Stimulated activated CD4-positive, alpha-beta T cell treated with anti-CD3 and anti-CD28 coated beads, Interleukin-2, amount 100 ng/mL, for 4 hours (primary cell): ENCODE measurements at regions not wholly inside any gene's neighbourhood (a gene's known extent, or its start where the extent isn't known, plus 50 kb on each side); places are given as distances from the start of the nearest gene placed in this dataset.

Source experiments
- DNase-seq: peaks from one replicate; pipeline ENCODE4 v3.0.0-alpha.2; 2020; ENCODE audit warnings: low read depth

GRCh38 chr13:22505489-22505888 lies 675.3 kb upstream of the SGCG start:
- DNase-seq: no peak

GRCh38 chr13:22506096-22506691 lies 674.6 kb upstream of the SGCG start:
- no peak for DNase-seq

- no peak for DNase-seq
These were observed 663.2 kb upstream of the SGCG start for GRCh38 chr13:22517544-22517943.

GRCh38 chr13:22536851-22537250 lies 643.9 kb upstream of the SGCG start:
- DNase-seq: no peak

- DNase-seq: no peak
These were observed 642.4 kb upstream of the SGCG start for GRCh38 chr13:22538400-22538799.

GRCh38 chr13:22549126-22549525 lies 631.7 kb upstream of the SGCG start:
- DNase-seq: no peak

- DNase-seq: no peak
These were observed 619.2 kb upstream of the SGCG start for GRCh38 chr13:22561581-22561980.

GRCh38 chr13:22562116-22562515 lies 618.7 kb upstream of the SGCG start:
- DNase-seq: no peak

- no peak for DNase-seq
These were observed 617.5 kb upstream of the SGCG start for GRCh38 chr13:22563272-22563671.

- no peak for DNase-seq
These were observed 611.0 kb upstream of the SGCG start for GRCh38 chr13:22569811-22570210.

- DNase-seq: no peak
These were observed 590.9 kb upstream of the SGCG start for GRCh38 chr13:22589880-22590279.

GRCh38 chr13:22592515-22592914 lies 588.3 kb upstream of the SGCG start:
- DNase-seq: no peak

- DNase-seq: no peak
These were observed 586.7 kb upstream of the SGCG start for GRCh38 chr13:22594041-22594440.

GRCh38 chr13:22596171-22596863 lies 584.5 kb upstream of the SGCG start:
- no peak for DNase-seq

- DNase-seq: no peak
These were observed 581.6 kb upstream of the SGCG start for GRCh38 chr13:22599156-22599555.

GRCh38 chr13:22618002-22618401 lies 562.8 kb upstream of the SGCG start:
- DNase-seq: no peak

- no peak for DNase-seq
These were observed 555.1 kb upstream of the SGCG start for GRCh38 chr13:22625691-22626090.

GRCh38 chr13:22629374-22629773 lies 551.4 kb upstream of the SGCG start:
- DNase-seq: no peak

GRCh38 chr13:22642088-22642487 lies 538.7 kb upstream of the SGCG start:
- no peak for DNase-seq

- no peak for DNase-seq
These were observed 535.8 kb upstream of the SGCG start for GRCh38 chr13:22644941-22645340.

GRCh38 chr13:22647156-22647850 lies 533.5 kb upstream of the SGCG start:
- DNase-seq: no peak

- no peak for DNase-seq
These were observed 532.4 kb upstream of the SGCG start for GRCh38 chr13:22648320-22648801.

GRCh38 chr13:22652796-22653195 lies 528.0 kb upstream of the SGCG start:
- no peak for DNase-seq
